ENCODE measurements at regions not wholly inside any gene's neighbourhood (a gene's known extent, or its start where the extent isn't known, plus 50 kb on each side); places are given as distances from the start of the nearest gene placed in this dataset.

DNA sequence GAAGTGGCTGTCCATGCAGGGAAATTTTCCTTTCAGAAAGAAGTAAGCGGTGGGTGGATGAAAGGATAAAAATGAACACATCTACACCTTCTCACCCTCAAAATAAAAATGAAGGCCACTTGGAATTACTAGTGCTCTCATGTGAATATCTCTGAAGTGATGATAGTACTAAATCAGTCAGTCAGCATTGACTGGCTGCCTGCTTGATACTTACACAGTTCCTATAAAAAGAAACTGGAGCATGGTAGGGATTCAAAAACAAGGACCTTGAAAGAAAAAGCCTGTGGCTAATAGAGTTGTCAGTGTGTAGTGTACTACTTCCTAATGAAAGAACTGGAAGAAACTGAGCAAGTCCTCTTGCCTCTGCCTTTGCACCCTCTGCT is 239.7 kb downstream of the HLX start:
- no peak overlapping the region for H3K27ac ChIP-seq (ENCODE audit: low read depth in 2 of 2, low read length in 2 of 2)
- H3K9me3 ChIP-seq (ENCODE audit: control insufficient read depth in 2 of 2, low read length in 2 of 2), result no peaks in the 10 kb centered on the region
- no peak overlapping the region for H3K9ac ChIP-seq (ENCODE audit: low read depth in 1 of 2, low read length in 2 of 2)

DNA sequence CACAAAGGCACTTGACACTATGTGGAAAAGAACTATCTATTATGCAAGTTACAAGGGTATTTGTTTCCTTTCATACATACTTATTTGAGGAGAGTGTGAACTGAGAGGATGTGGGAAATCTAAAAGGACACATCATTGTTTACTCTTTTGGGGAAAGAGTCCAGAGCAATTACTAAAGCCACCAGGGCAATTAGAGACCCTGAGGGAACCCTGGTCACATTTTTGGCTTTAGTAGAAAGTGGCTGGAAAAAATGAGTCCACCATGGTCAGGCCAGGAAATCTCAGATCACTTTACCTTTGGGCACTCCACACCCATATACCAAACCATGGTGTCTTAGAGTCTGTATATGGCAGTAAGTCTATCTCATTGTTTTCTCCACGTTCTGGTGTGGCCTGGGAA is 243.3 kb downstream of the HLX start:
- Histone ChIP-seq H3K27ac (ENCODE audit: low read depth in 2 of 2, low read length in 2 of 2) (no peak overlapping the region), H3K9ac (ENCODE audit: low read depth in 1 of 2, low read length in 2 of 2) (no peak overlapping the region), H3K27me3 (ENCODE audit: control insufficient read depth in 2 of 2, insufficient read depth in 2 of 2, low read length in 2 of 2) (no peaks in the 10 kb centered on the region), H3K9me3 (ENCODE audit: control insufficient read depth in 2 of 2, low read length in 2 of 2) (no peaks in the 10 kb centered on the region), H3K4me1 (ENCODE audit: control insufficient read depth in 2 of 2, insufficient read depth in 2 of 2, low read length in 2 of 2) (no peaks in the 10 kb centered on the region), H3K4me3 (ENCODE audit: low read length in 2 of 2) (no peak overlapping the region), H3K36me3 (ENCODE audit: control insufficient read depth in 2 of 2, insufficient read depth in 2 of 2, low read length in 2 of 2) (no peaks in the 10 kb centered on the region)

More for the DNA sequence above, 239.7 kb downstream of the HLX start:
- H3K4me3 ChIP-seq (ENCODE audit: low read length in 2 of 2), result no peak overlapping the region
- no peaks in the 10 kb centered on the region for H3K36me3 ChIP-seq (ENCODE audit: control insufficient read depth in 2 of 2, insufficient read depth in 2 of 2, low read length in 2 of 2)
- no peaks in the 10 kb centered on the region for H3K27me3 ChIP-seq (ENCODE audit: control insufficient read depth in 2 of 2, insufficient read depth in 2 of 2, low read length in 2 of 2)
- H3K4me1 ChIP-seq (ENCODE audit: control insufficient read depth in 2 of 2, insufficient read depth in 2 of 2, low read length in 2 of 2), result no peaks in the 10 kb centered on the region

DNA sequence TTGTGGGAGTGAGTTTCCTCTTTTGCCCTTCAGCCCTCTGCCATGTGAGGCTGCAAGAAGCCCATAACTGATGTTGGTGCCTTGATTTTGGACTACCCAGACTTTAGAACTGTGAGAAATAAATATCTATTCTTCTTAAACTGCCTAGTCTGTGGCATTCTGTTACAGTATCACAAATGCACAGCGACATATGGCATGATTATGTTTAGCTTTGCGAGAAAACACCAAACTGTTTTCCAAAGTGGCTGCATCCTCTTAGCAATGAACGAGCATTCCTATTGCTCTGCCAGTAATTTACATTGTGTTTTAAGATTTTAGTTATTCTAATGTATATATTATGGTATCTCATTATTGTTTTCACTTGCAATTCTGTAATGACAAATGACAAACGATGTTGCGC is 246.7 kb downstream of the HLX start:
- H3K9ac ChIP-seq (ENCODE audit: low read depth in 1 of 2, low read length in 2 of 2), result no peak overlapping the region
- H3K4me1 ChIP-seq (ENCODE audit: control insufficient read depth in 2 of 2, insufficient read depth in 2 of 2, low read length in 2 of 2), result no peaks in the 10 kb centered on the region
- no peak overlapping the region for H3K4me3 ChIP-seq (ENCODE audit: low read length in 2 of 2)
- H3K9me3 ChIP-seq (ENCODE audit: control insufficient read depth in 2 of 2, low read length in 2 of 2), result no peaks in the 10 kb centered on the region
- no peak overlapping the region for H3K27ac ChIP-seq (ENCODE audit: low read depth in 2 of 2, low read length in 2 of 2)
- no peaks in the 10 kb centered on the region for H3K36me3 ChIP-seq (ENCODE audit: control insufficient read depth in 2 of 2, insufficient read depth in 2 of 2, low read length in 2 of 2)
- H3K27me3 ChIP-seq (ENCODE audit: control insufficient read depth in 2 of 2, insufficient read depth in 2 of 2, low read length in 2 of 2), result no peaks in the 10 kb centered on the region

DNA sequence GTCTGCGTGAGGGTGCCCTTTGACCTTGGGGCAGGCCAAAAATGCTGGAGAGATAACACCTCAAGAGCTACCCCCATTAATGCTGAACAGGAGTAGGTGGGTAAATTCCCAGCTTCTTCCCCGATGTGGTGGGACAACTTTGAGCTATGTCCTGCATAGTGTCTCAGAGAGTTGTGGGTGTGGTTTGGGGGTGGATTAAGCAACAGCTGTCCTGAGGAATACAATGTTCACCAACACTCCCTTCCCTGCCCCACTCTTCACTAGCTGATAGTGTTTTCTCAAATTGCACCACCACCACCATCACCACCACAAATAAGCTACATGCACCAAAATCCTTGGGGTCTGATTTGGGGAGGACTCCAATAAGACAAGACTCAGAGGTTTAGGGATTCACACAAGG is 258.4 kb downstream of the HLX start:
- Histone ChIP-seq H3K9me3 (ENCODE audit: control insufficient read depth in 2 of 2, low read length in 2 of 2) (no peaks in the 10 kb centered on the region), H3K4me1 (ENCODE audit: control insufficient read depth in 2 of 2, insufficient read depth in 2 of 2, low read length in 2 of 2) (no peaks in the 10 kb centered on the region), H3K36me3 (ENCODE audit: control insufficient read depth in 2 of 2, insufficient read depth in 2 of 2, low read length in 2 of 2) (no peaks in the 10 kb centered on the region), H3K27me3 (ENCODE audit: control insufficient read depth in 2 of 2, insufficient read depth in 2 of 2, low read length in 2 of 2) (no peaks in the 10 kb centered on the region), H3K27ac (ENCODE audit: low read depth in 2 of 2, low read length in 2 of 2) (no peak overlapping the region), H3K9ac (ENCODE audit: low read depth in 1 of 2, low read length in 2 of 2) (no peak overlapping the region), H3K4me3 (ENCODE audit: low read length in 2 of 2) (no peak overlapping the region)

DNA sequence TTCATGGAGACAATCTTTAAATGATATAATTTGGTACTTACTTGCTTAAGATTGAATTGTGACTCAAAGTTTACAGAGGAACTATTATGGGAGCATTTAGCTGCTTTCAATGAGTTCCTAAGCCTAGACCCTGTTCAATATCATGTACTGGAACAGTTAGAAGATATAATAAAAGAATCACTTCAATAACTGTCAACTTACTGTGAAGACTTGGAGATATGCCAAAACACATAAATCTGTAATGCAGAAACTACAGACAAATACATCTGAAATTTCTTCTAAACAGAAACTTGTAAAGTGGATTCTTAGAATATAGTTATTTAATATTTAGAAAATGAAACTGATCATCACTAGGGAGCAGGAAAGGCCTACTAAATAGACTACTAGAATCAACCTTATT is 259.3 kb downstream of the HLX start:
- Histone ChIP-seq H3K27ac (ENCODE audit: low read depth in 2 of 2, low read length in 2 of 2) (no peak overlapping the region), H3K4me1 (ENCODE audit: control insufficient read depth in 2 of 2, insufficient read depth in 2 of 2, low read length in 2 of 2) (no peaks in the 10 kb centered on the region), H3K27me3 (ENCODE audit: control insufficient read depth in 2 of 2, insufficient read depth in 2 of 2, low read length in 2 of 2) (no peaks in the 10 kb centered on the region), H3K9ac (ENCODE audit: low read depth in 1 of 2, low read length in 2 of 2) (no peak overlapping the region), H3K9me3 (ENCODE audit: control insufficient read depth in 2 of 2, low read length in 2 of 2) (no peaks in the 10 kb centered on the region), H3K4me3 (ENCODE audit: low read length in 2 of 2) (no peak overlapping the region), H3K36me3 (ENCODE audit: control insufficient read depth in 2 of 2, insufficient read depth in 2 of 2, low read length in 2 of 2) (no peaks in the 10 kb centered on the region)

DNA sequence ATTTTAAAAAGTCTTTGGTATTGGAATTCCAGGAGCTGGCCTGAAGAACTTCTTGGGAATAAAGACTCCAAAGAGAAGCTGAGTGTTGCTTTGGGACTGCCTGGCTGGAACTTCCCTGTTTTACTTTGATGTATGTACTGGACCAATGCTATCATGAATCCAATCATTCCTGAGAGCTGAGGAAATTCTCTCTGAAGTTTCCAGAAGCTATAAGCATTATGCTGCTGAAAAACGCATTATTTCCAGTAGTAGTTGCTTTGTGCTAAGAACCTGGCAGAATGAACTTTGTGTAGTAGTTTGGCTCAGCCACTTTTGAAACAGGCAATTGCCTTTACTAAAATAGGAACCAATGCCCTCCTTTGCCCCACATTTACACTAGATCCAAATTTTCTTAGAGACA is 260.7 kb downstream of the HLX start:
- no peak overlapping the region for H3K4me3 ChIP-seq (ENCODE audit: low read length in 2 of 2)
- H3K9ac ChIP-seq (ENCODE audit: low read depth in 1 of 2, low read length in 2 of 2), result no peak overlapping the region
- no peaks in the 10 kb centered on the region for H3K4me1 ChIP-seq (ENCODE audit: control insufficient read depth in 2 of 2, insufficient read depth in 2 of 2, low read length in 2 of 2)
- H3K27me3 ChIP-seq (ENCODE audit: control insufficient read depth in 2 of 2, insufficient read depth in 2 of 2, low read length in 2 of 2), result no peaks in the 10 kb centered on the region
- H3K36me3 ChIP-seq (ENCODE audit: control insufficient read depth in 2 of 2, insufficient read depth in 2 of 2, low read length in 2 of 2), result no peaks in the 10 kb centered on the region
- H3K9me3 ChIP-seq (ENCODE audit: control insufficient read depth in 2 of 2, low read length in 2 of 2), result no peaks in the 10 kb centered on the region
- H3K27ac ChIP-seq (ENCODE audit: low read depth in 2 of 2, low read length in 2 of 2), result no peak overlapping the region

DNA sequence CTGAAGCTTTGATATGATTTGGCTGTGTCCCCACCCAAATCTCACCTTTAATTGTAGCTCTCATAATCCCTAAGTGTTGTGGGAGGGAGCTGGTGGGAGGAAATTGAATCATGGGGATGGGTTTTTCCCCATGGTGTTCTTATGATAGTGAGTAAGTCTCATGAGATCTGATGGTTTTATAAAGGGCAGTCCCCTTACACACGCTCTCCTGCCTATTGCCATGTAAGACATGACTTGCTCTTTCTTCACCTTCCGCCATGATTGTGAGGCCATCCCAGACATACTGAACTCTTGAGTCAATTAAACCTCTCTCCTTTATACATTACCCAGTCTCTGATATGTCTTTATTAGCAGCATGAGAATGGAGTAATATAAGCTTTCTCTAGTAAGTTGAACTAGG is 261.9 kb downstream of the HLX start:
- Histone ChIP-seq H3K4me3 (ENCODE audit: low read length in 2 of 2) (no peak overlapping the region), H3K4me1 (ENCODE audit: control insufficient read depth in 2 of 2, insufficient read depth in 2 of 2, low read length in 2 of 2) (no peaks in the 10 kb centered on the region), H3K9me3 (ENCODE audit: control insufficient read depth in 2 of 2, low read length in 2 of 2) (no peaks in the 10 kb centered on the region), H3K36me3 (ENCODE audit: control insufficient read depth in 2 of 2, insufficient read depth in 2 of 2, low read length in 2 of 2) (no peaks in the 10 kb centered on the region), H3K27me3 (ENCODE audit: control insufficient read depth in 2 of 2, insufficient read depth in 2 of 2, low read length in 2 of 2) (no peaks in the 10 kb centered on the region), H3K27ac (ENCODE audit: low read depth in 2 of 2, low read length in 2 of 2) (no peak overlapping the region), H3K9ac (ENCODE audit: low read depth in 1 of 2, low read length in 2 of 2) (no peak overlapping the region)

DNA sequence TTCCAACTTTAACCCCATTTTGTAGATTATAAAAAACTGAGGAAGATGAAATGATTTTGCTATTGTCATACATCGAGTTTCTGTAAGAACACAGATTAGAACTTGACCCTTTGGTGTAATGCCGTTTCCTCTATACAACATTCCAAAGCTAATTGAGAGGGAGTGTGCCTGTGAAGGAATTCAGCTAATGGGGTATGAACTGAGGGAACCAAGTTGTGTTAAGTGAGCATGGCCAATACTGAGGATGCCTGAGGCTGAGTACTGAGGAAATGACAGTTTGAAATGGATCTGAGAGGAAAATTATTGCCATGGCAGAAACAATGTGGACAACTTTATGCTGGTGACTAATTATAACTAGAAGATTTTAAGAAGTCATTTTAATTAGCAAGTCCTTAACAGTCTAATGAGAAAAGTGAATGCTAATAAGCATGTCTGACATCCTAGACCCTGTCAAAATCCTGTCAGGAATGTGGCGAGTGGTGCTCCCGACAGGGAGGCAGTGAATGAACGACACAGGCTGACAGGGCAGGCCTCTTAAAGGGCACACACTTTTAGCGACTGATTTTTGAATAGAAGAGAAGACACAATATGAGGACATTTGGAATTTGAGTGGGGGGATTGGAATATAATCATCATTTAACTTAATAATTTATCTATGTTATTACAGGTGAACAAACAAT is 262.5 kb downstream of the HLX start:
- Histone ChIP-seq H3K36me3 (ENCODE audit: control insufficient read depth in 2 of 2, insufficient read depth in 2 of 2, low read length in 2 of 2) (no peaks in the 10 kb centered on the region), H3K9me3 (ENCODE audit: control insufficient read depth in 2 of 2, low read length in 2 of 2) (no peaks in the 10 kb centered on the region), H3K27me3 (ENCODE audit: control insufficient read depth in 2 of 2, insufficient read depth in 2 of 2, low read length in 2 of 2) (no peaks in the 10 kb centered on the region), H3K27ac (ENCODE audit: low read depth in 2 of 2, low read length in 2 of 2) (no peak overlapping the region), H3K4me1 (ENCODE audit: control insufficient read depth in 2 of 2, insufficient read depth in 2 of 2, low read length in 2 of 2) (no peaks in the 10 kb centered on the region), H3K9ac (ENCODE audit: low read depth in 1 of 2, low read length in 2 of 2) (no peak overlapping the region), H3K4me3 (ENCODE audit: low read length in 2 of 2) (no peak overlapping the region)

DNA sequence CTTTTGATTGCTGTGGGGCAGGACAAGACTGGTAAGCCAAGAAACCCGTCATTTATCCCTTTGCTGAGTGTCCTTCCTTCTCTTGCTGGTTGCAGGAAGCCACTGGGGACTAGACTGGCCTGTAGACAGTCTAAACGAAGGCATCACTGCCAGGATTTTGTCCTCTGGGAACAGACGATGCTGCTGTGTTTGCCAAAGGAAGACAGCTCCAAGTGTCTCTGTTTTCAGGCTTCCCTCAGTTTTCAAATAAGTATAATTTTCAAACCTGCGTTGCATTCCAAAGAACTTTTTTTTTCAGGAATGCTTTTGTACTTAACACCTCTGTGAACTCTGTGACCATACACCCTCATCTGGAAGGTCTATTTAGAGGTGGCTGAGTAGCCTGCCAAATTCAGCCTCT is 269.4 kb downstream of the HLX start:
- no peaks in the 10 kb centered on the region for H3K27me3 ChIP-seq (ENCODE audit: control insufficient read depth in 2 of 2, insufficient read depth in 2 of 2, low read length in 2 of 2)
- H3K27ac ChIP-seq (ENCODE audit: low read depth in 2 of 2, low read length in 2 of 2), result no peak overlapping the region
- H3K36me3 ChIP-seq (ENCODE audit: control insufficient read depth in 2 of 2, insufficient read depth in 2 of 2, low read length in 2 of 2), result no peaks in the 10 kb centered on the region
- H3K4me3 ChIP-seq (ENCODE audit: low read length in 2 of 2), result no peak overlapping the region
- H3K4me1 ChIP-seq (ENCODE audit: control insufficient read depth in 2 of 2, insufficient read depth in 2 of 2, low read length in 2 of 2), result no peaks in the 10 kb centered on the region
- no peaks in the 10 kb centered on the region for H3K9me3 ChIP-seq (ENCODE audit: control insufficient read depth in 2 of 2, low read length in 2 of 2)
- H3K9ac ChIP-seq (ENCODE audit: low read depth in 1 of 2, low read length in 2 of 2), result no peak overlapping the region

DNA sequence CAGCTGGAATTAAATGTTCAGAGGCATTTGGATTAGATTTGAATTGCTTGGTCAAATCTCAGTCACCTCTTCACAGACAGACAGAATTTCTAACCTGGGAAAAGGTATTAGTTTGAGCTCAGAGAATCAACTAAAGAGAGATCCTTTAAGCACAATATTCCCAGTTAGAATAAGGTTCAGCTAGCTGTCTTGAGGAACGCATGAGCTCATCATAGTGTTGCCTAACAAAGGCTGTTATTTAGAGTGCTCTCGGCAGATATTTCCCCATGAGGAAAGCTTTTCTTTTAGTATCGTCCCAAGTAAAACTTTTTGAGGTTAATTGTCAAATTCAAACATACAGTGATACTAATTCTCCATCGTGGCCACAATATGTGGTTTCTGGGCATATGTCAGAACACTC is 269.9 kb downstream of the HLX start:
- Histone ChIP-seq H3K27me3 (ENCODE audit: control insufficient read depth in 2 of 2, insufficient read depth in 2 of 2, low read length in 2 of 2) (no peaks in the 10 kb centered on the region), H3K36me3 (ENCODE audit: control insufficient read depth in 2 of 2, insufficient read depth in 2 of 2, low read length in 2 of 2) (no peaks in the 10 kb centered on the region), H3K9ac (ENCODE audit: low read depth in 1 of 2, low read length in 2 of 2) (no peak overlapping the region), H3K4me3 (ENCODE audit: low read length in 2 of 2) (no peak overlapping the region), H3K4me1 (ENCODE audit: control insufficient read depth in 2 of 2, insufficient read depth in 2 of 2, low read length in 2 of 2) (no peaks in the 10 kb centered on the region), H3K9me3 (ENCODE audit: control insufficient read depth in 2 of 2, low read length in 2 of 2) (no peaks in the 10 kb centered on the region), H3K27ac (ENCODE audit: low read depth in 2 of 2, low read length in 2 of 2) (no peak overlapping the region)

DNA sequence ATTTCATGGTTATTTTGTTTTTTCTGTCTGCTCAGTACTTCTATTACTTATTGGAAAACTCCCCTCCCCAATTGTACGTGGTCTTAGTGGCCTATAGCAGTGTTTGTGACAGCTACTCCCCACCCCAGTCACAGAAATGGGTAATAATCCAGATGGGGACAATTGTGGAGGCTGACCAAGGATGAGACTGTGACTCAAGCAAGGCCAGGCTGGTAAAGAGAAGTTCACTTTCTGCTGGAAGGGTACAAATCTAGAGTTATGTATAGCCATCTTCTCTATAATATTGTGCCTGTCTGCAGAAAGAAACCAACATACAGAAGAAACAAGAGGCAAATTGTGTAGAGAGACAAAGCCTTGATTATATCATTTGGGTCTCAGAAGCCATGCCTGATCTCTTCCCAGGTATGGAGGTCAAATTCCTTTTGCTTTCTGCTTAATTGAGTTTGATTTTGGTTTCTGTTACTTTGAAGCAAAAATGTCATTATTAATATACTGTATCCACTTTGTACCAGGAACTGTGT is 270.4 kb downstream of the HLX start:
- no peak overlapping the region for H3K9ac ChIP-seq (ENCODE audit: low read depth in 1 of 2, low read length in 2 of 2)
- H3K4me3 ChIP-seq (ENCODE audit: low read length in 2 of 2), result no peak overlapping the region
- no peaks in the 10 kb centered on the region for H3K4me1 ChIP-seq (ENCODE audit: control insufficient read depth in 2 of 2, insufficient read depth in 2 of 2, low read length in 2 of 2)
- H3K27me3 ChIP-seq (ENCODE audit: control insufficient read depth in 2 of 2, insufficient read depth in 2 of 2, low read length in 2 of 2), result no peaks in the 10 kb centered on the region
- no peaks in the 10 kb centered on the region for H3K36me3 ChIP-seq (ENCODE audit: control insufficient read depth in 2 of 2, insufficient read depth in 2 of 2, low read length in 2 of 2)
- no peaks in the 10 kb centered on the region for H3K9me3 ChIP-seq (ENCODE audit: control insufficient read depth in 2 of 2, low read length in 2 of 2)
- H3K27ac ChIP-seq (ENCODE audit: low read depth in 2 of 2, low read length in 2 of 2), result no peak overlapping the region
